ENCODE measurements at regions not wholly inside any gene's neighbourhood (a gene's known extent, or its start where the extent isn't known, plus 50 kb on each side); places are given as distances from the start of the nearest gene placed in this dataset.

DNA sequence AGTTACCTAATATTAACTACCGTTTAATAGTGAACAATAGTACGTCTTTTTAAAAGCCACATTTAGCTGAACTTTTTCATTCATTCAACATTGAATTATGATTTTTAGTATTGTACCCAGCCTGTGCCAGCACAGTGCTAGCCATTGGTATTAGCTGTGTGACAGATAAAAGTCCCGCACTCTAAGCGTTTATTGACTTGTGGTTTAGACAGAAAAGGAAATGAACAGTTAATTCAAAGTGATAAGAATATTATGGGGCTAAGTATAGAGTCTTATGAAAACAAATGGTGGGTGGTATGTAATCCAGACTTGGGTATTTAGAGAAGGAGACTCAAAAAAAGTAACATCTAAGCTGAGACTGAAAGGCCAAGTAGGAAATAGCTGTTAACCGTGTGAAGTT lies 202.3 kb downstream of the RPS12 start:
- TF ChIP-seq, protein P1, sequence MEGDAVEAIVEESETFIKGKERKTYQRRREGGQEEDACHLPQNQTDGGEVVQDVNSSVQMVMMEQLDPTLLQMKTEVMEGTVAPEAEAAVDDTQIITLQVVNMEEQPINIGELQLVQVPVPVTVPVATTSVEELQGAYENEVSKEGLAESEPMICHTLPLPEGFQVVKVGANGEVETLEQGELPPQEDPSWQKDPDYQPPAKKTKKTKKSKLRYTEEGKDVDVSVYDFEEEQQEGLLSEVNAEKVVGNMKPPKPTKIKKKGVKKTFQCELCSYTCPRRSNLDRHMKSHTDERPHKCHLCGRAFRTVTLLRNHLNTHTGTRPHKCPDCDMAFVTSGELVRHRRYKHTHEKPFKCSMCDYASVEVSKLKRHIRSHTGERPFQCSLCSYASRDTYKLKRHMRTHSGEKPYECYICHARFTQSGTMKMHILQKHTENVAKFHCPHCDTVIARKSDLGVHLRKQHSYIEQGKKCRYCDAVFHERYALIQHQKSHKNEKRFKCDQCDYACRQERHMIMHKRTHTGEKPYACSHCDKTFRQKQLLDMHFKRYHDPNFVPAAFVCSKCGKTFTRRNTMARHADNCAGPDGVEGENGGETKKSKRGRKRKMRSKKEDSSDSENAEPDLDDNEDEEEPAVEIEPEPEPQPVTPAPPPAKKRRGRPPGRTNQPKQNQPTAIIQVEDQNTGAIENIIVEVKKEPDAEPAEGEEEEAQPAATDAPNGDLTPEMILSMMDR (IDR thresholded peaks at IDR 0.05; ENCODE audit: insufficient read depth, low read depth, low read length, missing control alignments), result no peak
- no peak overlapping the region for H3K4me3 ChIP-seq (ENCODE audit: low read length)
- no peak for DNase-seq (ENCODE audit: low read depth)

DNA sequence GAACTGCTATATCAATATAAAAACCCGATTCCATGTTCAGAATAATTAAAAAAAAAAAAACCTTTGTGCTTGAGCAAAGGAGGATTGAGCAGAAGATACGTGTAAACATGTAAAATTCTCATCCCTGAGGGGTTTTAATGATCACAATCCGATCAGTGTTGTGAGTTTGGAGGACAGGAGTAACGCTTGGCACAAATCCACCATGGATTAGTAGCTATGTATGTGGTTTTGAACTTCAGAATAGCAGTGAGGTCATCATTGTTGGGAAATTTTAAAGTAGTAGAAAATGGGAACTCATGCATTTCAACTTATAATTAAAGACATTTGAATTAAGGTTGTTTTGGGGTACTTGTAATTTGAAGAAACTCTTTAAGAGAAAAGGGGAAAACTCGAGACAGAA lies 203.2 kb downstream of the RPS12 start:
- no peak overlapping the region for H3K4me3 ChIP-seq (ENCODE audit: low read length)
- TF ChIP-seq, protein P1 (IDR thresholded peaks at IDR 0.05; ENCODE audit: insufficient read depth, low read depth, low read length, missing control alignments), result no peak
- peak; percentile 70 for DNase-seq (ENCODE audit: low read depth)

DNA sequence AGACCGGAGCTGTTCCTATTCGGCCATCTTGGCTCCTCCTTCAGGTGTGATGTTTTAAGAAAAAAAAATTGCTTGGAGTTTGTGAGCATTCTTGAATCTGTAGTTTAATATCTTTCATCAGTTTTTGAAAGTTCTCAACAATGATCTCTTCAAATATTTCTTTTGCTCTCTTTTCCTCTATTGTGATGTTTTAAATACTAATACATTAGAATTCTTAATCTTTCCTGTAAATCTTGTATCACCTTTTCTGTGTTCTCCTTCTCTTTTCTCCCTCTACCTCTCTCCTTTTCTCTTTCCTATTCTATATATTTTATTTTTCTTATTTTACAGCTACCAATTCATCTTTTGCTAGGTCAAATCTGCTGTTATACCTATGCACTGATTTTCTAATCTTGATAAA lies 212.3 kb downstream of the RPS12 start:
- no peak overlapping the region for H3K4me3 ChIP-seq (ENCODE audit: low read length)
- TF ChIP-seq, protein P1 (IDR thresholded peaks at IDR 0.05; ENCODE audit: insufficient read depth, low read depth, low read length, missing control alignments), result no peak
- DNase-seq (ENCODE audit: low read depth), result no peak

DNA sequence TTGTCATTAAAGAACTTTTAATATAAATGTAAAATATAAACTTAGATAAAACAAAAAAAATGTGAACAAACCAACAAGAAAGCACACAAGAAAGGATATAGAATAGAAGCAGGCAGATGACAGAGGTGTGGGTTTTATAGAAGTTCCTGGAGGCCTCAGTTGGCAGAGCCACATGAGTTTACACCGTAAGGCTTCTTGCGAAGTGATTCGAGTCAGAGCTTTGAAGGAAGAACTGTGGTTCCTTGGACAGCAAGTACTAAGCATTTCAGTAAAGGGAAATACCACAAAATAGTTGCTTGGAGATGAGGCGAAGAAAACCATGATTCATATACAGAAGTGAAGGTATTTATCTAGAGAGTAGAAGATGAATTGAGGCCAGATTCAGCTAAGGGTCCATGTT lies 207.9 kb upstream of the EYA4 start:
- DNase-seq (ENCODE audit: low read depth), result peak; percentile 5
- TF ChIP-seq, protein P1 (IDR thresholded peaks at IDR 0.05; ENCODE audit: insufficient read depth, low read depth, low read length, missing control alignments), result no peak
- no peak overlapping the region for H3K4me3 ChIP-seq (ENCODE audit: low read length)

DNA sequence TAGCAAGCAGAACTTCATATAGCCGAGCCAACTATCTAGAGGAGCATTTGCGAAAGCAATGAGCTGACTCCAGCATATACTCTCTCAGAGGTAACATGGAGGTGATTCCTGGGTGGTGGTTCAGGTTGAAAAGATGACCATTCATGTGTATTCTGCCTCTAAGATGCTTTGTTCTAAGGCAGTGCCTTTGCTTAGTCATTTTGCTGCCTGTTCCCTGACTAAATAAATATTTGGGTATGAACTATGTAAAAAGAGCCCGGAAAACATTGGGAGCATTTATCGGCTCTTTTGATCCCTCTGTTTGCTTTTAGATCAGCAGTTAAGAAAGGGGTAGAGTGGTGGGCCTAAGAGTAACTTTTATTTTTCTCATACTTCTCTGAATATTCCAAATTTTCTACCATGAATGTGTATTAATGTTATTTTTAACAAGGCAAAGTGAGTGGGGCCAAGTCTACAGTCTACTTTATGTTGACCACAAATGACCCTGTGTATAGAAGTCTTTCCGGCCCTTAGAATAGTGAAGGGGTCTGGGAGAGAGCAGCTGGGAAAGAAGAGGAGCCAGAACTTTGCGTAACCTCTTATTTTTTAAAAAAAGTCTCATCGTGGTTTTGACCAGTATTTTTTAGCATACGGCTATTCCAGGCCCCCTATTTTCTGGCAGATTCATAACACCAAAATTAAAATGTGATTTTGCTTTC lies 206.5 kb upstream of the EYA4 start:
- H3K4me3 ChIP-seq (ENCODE audit: low read length), result no peak overlapping the region
- TF ChIP-seq, protein P1 (IDR thresholded peaks at IDR 0.05; ENCODE audit: insufficient read depth, low read depth, low read length, missing control alignments), result no peak
- DNase-seq (ENCODE audit: low read depth), result no peak

DNA sequence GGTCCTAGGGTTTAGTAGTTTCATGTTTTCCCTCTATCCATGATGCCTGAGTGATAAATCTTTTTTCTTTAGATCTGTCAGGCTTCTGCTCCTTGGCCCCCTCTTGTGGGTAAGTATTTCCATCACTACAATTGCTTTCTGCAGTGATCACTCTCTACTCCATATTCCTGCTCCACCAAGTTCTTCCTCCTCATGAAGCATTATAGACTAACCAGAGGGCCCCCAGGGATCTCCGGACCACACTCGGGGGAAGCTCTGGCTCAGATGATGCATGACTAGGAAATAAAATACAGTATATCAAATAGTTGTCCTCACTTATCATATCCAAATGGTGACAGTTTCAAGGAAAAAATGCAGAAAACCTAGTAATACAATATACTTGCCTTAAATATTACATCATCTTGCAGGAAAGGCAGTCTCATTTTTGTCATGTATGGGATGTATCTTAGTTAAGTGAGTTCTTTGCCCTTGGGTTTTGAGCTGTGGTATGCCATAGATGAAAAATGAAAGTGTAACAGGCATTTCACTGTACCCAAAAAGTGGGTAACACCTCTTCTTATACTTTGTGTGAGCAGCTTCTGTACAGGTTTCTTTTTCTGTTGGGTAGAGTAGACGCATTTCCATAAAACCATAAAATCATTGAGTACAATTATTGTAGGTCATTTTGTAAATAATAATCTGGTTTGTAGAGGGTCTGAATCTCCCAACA lies 200.9 kb upstream of the EYA4 start:
- TF ChIP-seq, protein P1 (IDR thresholded peaks at IDR 0.05; ENCODE audit: insufficient read depth, low read depth, low read length, missing control alignments), result peak; percentile 68
- DNase-seq (ENCODE audit: low read depth), result peak; percentile 42
- no peak overlapping the region for H3K4me3 ChIP-seq (ENCODE audit: low read length)

All from epithelial cell of esophagus (primary cell).